SJSA1 (cell line): ENCODE measurements at regions not wholly inside any gene's neighbourhood (a gene's known extent, or its start where the extent isn't known, plus 50 kb on each side); places are given as distances from the start of the nearest gene placed in this dataset.
"Not testable (repeated sequence)": the region's sequence is repeated elsewhere in the genome, so short reads cannot be mapped to it uniquely, and the experiment has no call there.

ENCODE experiments used
- DNase-seq, 2 experiments: peaks; one replicate each; pipeline ENCODE4 v3.0.0-alpha.2; 2015 to 2020; ENCODE audit warnings: low spot score in 2 of 2, low read depth in 1 of 2
- H3K27ac ChIP-seq: fragments of 250-450 bp; sonication (Bioruptor Pico); 2 replicates; pipeline ENCODE4 v1.5.1; 2020; ENCODE audit warnings: mild to moderate bottlenecking, moderate library complexity
- H3K27me3 ChIP-seq: fragments of 250-450 bp; sonication (Bioruptor Pico); replicated peaks from 2 replicates; pipeline ENCODE4 v1.5.1; 2020; ENCODE audit warnings: mild to moderate bottlenecking, moderate library complexity
- H3K36me3 ChIP-seq: fragments of 250-450 bp; sonication (Bioruptor Pico); 2 replicates; pipeline ENCODE4 v1.5.1; 2020; ENCODE audit warnings: mild to moderate bottlenecking
- H3K4me1 ChIP-seq: fragments of 250-450 bp; sonication (Bioruptor Pico); replicated peaks from 2 replicates; pipeline ENCODE4 v1.6.1; 2021; ENCODE audit warnings: mild to moderate bottlenecking
- H3K4me3 ChIP-seq: fragments of 250-450 bp; sonication (Bioruptor Pico); 2 replicates; pipeline ENCODE4 v1.5.1; 2020; ENCODE audit warnings: mild to moderate bottlenecking
- H3K9me3 ChIP-seq: fragments of 250-450 bp; sonication (Bioruptor Pico); replicated peaks from 2 replicates; pipeline ENCODE4 v1.5.1; 2020; ENCODE audit warnings: mild to moderate bottlenecking

GRCh38 chr1:221262677-221263076, 383.4 kb downstream of the HLX start:
- not testable (repeated sequence) for H3K27ac ChIP-seq, H3K27me3 ChIP-seq, H3K36me3 ChIP-seq, H3K9me3 ChIP-seq, H3K4me3 ChIP-seq, H3K4me1 ChIP-seq, DNase-seq

- no peak overlapping the region for H3K27ac ChIP-seq
- H3K27me3 ChIP-seq = no peaks in the 10 kb centered on the region
- no peaks in the 10 kb centered on the region for H3K36me3 ChIP-seq
- no peaks in the 10 kb centered on the region for H3K9me3 ChIP-seq
- no peak overlapping the region for H3K4me3 ChIP-seq
- H3K4me1 ChIP-seq = peaks cover 10% of the 10 kb centered on the region
- peak; percentile 53 to 71 for DNase-seq
These were observed 384.9 kb downstream of the HLX start for GRCh38 chr1:221263831-221264767.

GRCh38 chr1:221264848-221265247, 385.6 kb downstream of the HLX start:
- Histone ChIP-seq H3K36me3 (no peaks in the 10 kb centered on the region), H3K4me3 (no peak overlapping the region), H3K4me1 (peaks cover 10% of the 10 kb centered on the region), H3K27ac (no peak overlapping the region), H3K9me3 (no peaks in the 10 kb centered on the region), H3K27me3 (no peaks in the 10 kb centered on the region)
- no peak for DNase-seq

GRCh38 chr1:221268295-221268694, 389.1 kb downstream of the HLX start:
- Histone ChIP-seq H3K27me3 (no peaks in the 10 kb centered on the region), H3K4me1 (peaks cover 10% of the 10 kb centered on the region), H3K36me3 (no peaks in the 10 kb centered on the region), H3K9me3 (no peaks in the 10 kb centered on the region), H3K4me3 (no peak overlapping the region), H3K27ac (no peak overlapping the region)
- DNase-seq = peak in 1 of 2 experiments; percentile 15

GRCh38 chr1:221271701-221272100, 392.5 kb downstream of the HLX start:
- Histone ChIP-seq H3K9me3 (no peaks in the 10 kb centered on the region), H3K4me3 (no peak overlapping the region), H3K36me3 (no peaks in the 10 kb centered on the region), H3K4me1 (no peaks in the 10 kb centered on the region), H3K27me3 (no peaks in the 10 kb centered on the region), H3K27ac (no peak overlapping the region)
- DNase-seq = no peak

- Histone ChIP-seq H3K36me3 (no peaks in the 10 kb centered on the region), H3K4me3 (no peak overlapping the region), H3K9me3 (no peaks in the 10 kb centered on the region), H3K27ac (no peak overlapping the region), H3K27me3 (no peaks in the 10 kb centered on the region), H3K4me1 (no peaks in the 10 kb centered on the region)
- DNase-seq = no peak
These were observed 393.7 kb downstream of the HLX start for GRCh38 chr1:221272940-221273339.

- H3K27ac ChIP-seq = no peak overlapping the region
- DNase-seq = no peak
These were observed 395.1 kb downstream of the HLX start for GRCh38 chr1:221274373-221274772.

GRCh38 chr1:221276896-221277409, 397.7 kb downstream of the HLX start:
- no peaks in the 10 kb centered on the region for H3K4me1 ChIP-seq
- no peak for DNase-seq
- H3K27ac ChIP-seq = no peak overlapping the region
- H3K36me3 ChIP-seq = no peaks in the 10 kb centered on the region
- no peaks in the 10 kb centered on the region for H3K9me3 ChIP-seq
- H3K4me3 ChIP-seq = no peak overlapping the region
- H3K27me3 ChIP-seq = no peaks in the 10 kb centered on the region

More at GRCh38 chr1:221274373-221274772, 395.1 kb downstream of the HLX start:
- Histone ChIP-seq H3K27me3 (no peaks in the 10 kb centered on the region), H3K36me3 (no peaks in the 10 kb centered on the region), H3K4me1 (no peaks in the 10 kb centered on the region), H3K9me3 (no peaks in the 10 kb centered on the region), H3K4me3 (no peak overlapping the region)

- Histone ChIP-seq H3K4me3 (no peak overlapping the region), H3K27ac (no peak overlapping the region), H3K4me1 (0 out of 2 replicates have a peak, but pooled peaks cover 7% of the 10 kb centered on the region), H3K27me3 (no peaks in the 10 kb centered on the region), H3K36me3 (no peaks in the 10 kb centered on the region), H3K9me3 (no peaks in the 10 kb centered on the region)
- peak in 1 of 2 experiments; percentile 12 for DNase-seq
These were observed 399.9 kb downstream of the HLX start for GRCh38 chr1:221279146-221279545.

GRCh38 chr1:221283532-221283931, 404.3 kb downstream of the HLX start:
- H3K27ac ChIP-seq = no peak overlapping the region
- 0 out of 2 replicates have a peak, but pooled peaks cover 7% of the 10 kb centered on the region for H3K4me1 ChIP-seq
- H3K36me3 ChIP-seq = no peaks in the 10 kb centered on the region
- H3K4me3 ChIP-seq = no peak overlapping the region
- no peaks in the 10 kb centered on the region for H3K9me3 ChIP-seq
- H3K27me3 ChIP-seq = no peaks in the 10 kb centered on the region
- DNase-seq = no peak

GRCh38 chr1:221284028-221284427, 404.8 kb downstream of the HLX start:
- Histone ChIP-seq H3K36me3 (no peaks in the 10 kb centered on the region), H3K27me3 (no peaks in the 10 kb centered on the region), H3K4me3 (no peak overlapping the region), H3K4me1 (0 out of 2 replicates have a peak, but pooled peaks cover 7% of the 10 kb centered on the region), H3K27ac (no peak overlapping the region), H3K9me3 (no peaks in the 10 kb centered on the region)
- DNase-seq = peak in 1 of 2 experiments; percentile 55

- H3K4me1 ChIP-seq, H3K27ac ChIP-seq, DNase-seq, H3K27me3 ChIP-seq, H3K9me3 ChIP-seq, H3K4me3 ChIP-seq, H3K36me3 ChIP-seq: not testable (repeated sequence)
These were observed 405.7 kb downstream of the HLX start for GRCh38 chr1:221284991-221285390.

GRCh38 chr1:221285458-221286210, 406.4 kb downstream of the HLX start:
- H3K36me3 ChIP-seq, DNase-seq, H3K27me3 ChIP-seq, H3K4me3 ChIP-seq, H3K4me1 ChIP-seq, H3K9me3 ChIP-seq, H3K27ac ChIP-seq: not testable (repeated sequence)

- H3K4me3 ChIP-seq = no peak overlapping the region
- H3K4me1 ChIP-seq = peaks cover 16% of the 10 kb centered on the region; the same call in 1 of the 2 replicates
- no peaks in the 10 kb centered on the region for H3K27me3 ChIP-seq
- H3K27ac ChIP-seq = no peak overlapping the region
- H3K36me3 ChIP-seq = no peaks in the 10 kb centered on the region
- no peaks in the 10 kb centered on the region for H3K9me3 ChIP-seq
- no peak for DNase-seq
These were observed 407.2 kb downstream of the HLX start for GRCh38 chr1:221286399-221286798.
